ENCODE measurements at regions not wholly inside any gene's neighbourhood (a gene's known extent, or its start where the extent isn't known, plus 50 kb on each side); places are given as distances from the start of the nearest gene placed in this dataset.

GRCh38 chr6:98467902-98468301, 366.5 kb upstream of the POU3F2 start:
- Histone ChIP-seq H3K4me3 (ENCODE audit: low read length) (no peak overlapping the region), H3K9me3 (ENCODE audit: control insufficient read depth, insufficient read depth, low read length) (peaks cover 5% of the 10 kb centered on the region), H3K4me1 (ENCODE audit: control insufficient read depth, insufficient read depth, low read length) (no peaks in the 10 kb centered on the region), H3K36me3 (ENCODE audit: control insufficient read depth, insufficient read depth, low read length) (no peaks in the 10 kb centered on the region), H3K27me3 (ENCODE audit: control insufficient read depth, insufficient read depth, low read length) (no peaks in the 10 kb centered on the region), H3K27ac (ENCODE audit: low read length) (no peak overlapping the region)
- TF ChIP-seq CTCF (IDR thresholded peaks at IDR 0.05) = no peak
- no peak for DNase-seq
- H3K9me3 Mint-ChIP-seq = peaks cover 14 to 21% of the 10 kb centered on the region in 2 donors
- no peak for ATAC-seq
- H3K4me1 Mint-ChIP-seq = no peaks in the 10 kb centered on the region
- no peaks in the 10 kb centered on the region for H3K27me3 Mint-ChIP-seq (ENCODE audit: low read depth in 2 of 2)
- WGBS (ENCODE audit: insufficient coverage) = 0% methylated on average over 3 of the region's 3 CpGs
- H3K36me3 Mint-ChIP-seq = no peaks in the 10 kb centered on the region
- H3K4me3 Mint-ChIP-seq = no peak overlapping the region
- no peak overlapping the region for H3K27ac Mint-ChIP-seq
- intact Hi-C loops (cut with micrococcal nuclease) = no loop called here

GRCh38 chr6:98469141-98469540, 365.2 kb upstream of the POU3F2 start:
- Mint-ChIP-seq H3K4me3 (no peak overlapping the region), H3K27me3 (ENCODE audit: low read depth in 2 of 2) (no peaks in the 10 kb centered on the region), H3K27ac (no peak overlapping the region), H3K4me1 (no peaks in the 10 kb centered on the region), H3K9me3 (peaks cover 12 to 21% of the 10 kb centered on the region in 2 donors), H3K36me3 (no peaks in the 10 kb centered on the region)
- Histone ChIP-seq H3K4me3 (ENCODE audit: low read length) (no peak overlapping the region), H3K9me3 (ENCODE audit: control insufficient read depth, insufficient read depth, low read length) (peaks cover 5% of the 10 kb centered on the region), H3K27me3 (ENCODE audit: control insufficient read depth, insufficient read depth, low read length) (no peaks in the 10 kb centered on the region), H3K36me3 (ENCODE audit: control insufficient read depth, insufficient read depth, low read length) (no peaks in the 10 kb centered on the region), H3K4me1 (ENCODE audit: control insufficient read depth, insufficient read depth, low read length) (no peaks in the 10 kb centered on the region), H3K27ac (ENCODE audit: low read length) (no peak overlapping the region)
- 90% methylated on average over 2 of the region's 2 CpGs for WGBS (ENCODE audit: insufficient coverage)
- DNase-seq (no peak), ATAC-seq (no peak)
- intact Hi-C loops (cut with micrococcal nuclease) = no loop called here
- TF ChIP-seq CTCF (IDR thresholded peaks at IDR 0.05) = no peak

GRCh38 chr6:98470821-98471220, 363.6 kb upstream of the POU3F2 start:
- DNase-seq = no peak
- no peak for TF ChIP-seq CTCF (IDR thresholded peaks at IDR 0.05)
- Histone ChIP-seq H3K27ac (ENCODE audit: low read length) (no peak overlapping the region), H3K9me3 (ENCODE audit: control insufficient read depth, insufficient read depth, low read length) (peaks cover 5% of the 10 kb centered on the region), H3K4me3 (ENCODE audit: low read length) (no peak overlapping the region), H3K36me3 (ENCODE audit: control insufficient read depth, insufficient read depth, low read length) (no peaks in the 10 kb centered on the region), H3K4me1 (ENCODE audit: control insufficient read depth, insufficient read depth, low read length) (no peaks in the 10 kb centered on the region), H3K27me3 (ENCODE audit: control insufficient read depth, insufficient read depth, low read length) (no peaks in the 10 kb centered on the region)
- WGBS (ENCODE audit: insufficient coverage) = 80% methylated on average over 1 of the region's 1 CpG
- H3K4me1 Mint-ChIP-seq = no peaks in the 10 kb centered on the region
- intact Hi-C loops (cut with micrococcal nuclease) = no loop called here
- H3K27ac Mint-ChIP-seq = no peak overlapping the region
- H3K27me3 Mint-ChIP-seq (ENCODE audit: low read depth in 2 of 2) = no peaks in the 10 kb centered on the region
- no peak for ATAC-seq
- H3K36me3 Mint-ChIP-seq = no peaks in the 10 kb centered on the region
- no peak overlapping the region for H3K4me3 Mint-ChIP-seq
- peaks cover 12 to 21% of the 10 kb centered on the region in 2 donors for H3K9me3 Mint-ChIP-seq

GRCh38 chr6:98471444-98471843, 362.9 kb upstream of the POU3F2 start:
- Histone ChIP-seq H3K36me3 (ENCODE audit: control insufficient read depth, insufficient read depth, low read length) (no peaks in the 10 kb centered on the region), H3K27me3 (ENCODE audit: control insufficient read depth, insufficient read depth, low read length) (no peaks in the 10 kb centered on the region), H3K4me3 (ENCODE audit: low read length) (no peak overlapping the region), H3K4me1 (ENCODE audit: control insufficient read depth, insufficient read depth, low read length) (no peaks in the 10 kb centered on the region), H3K27ac (ENCODE audit: low read length) (no peak overlapping the region), H3K9me3 (ENCODE audit: control insufficient read depth, insufficient read depth, low read length) (peaks cover 5% of the 10 kb centered on the region)
- intact Hi-C loops (cut with micrococcal nuclease) = no loop called here
- DNase-seq (no peak), ATAC-seq (no peak)
- H3K9me3 Mint-ChIP-seq = peaks cover 12 to 21% of the 10 kb centered on the region in 2 donors
- H3K4me3 Mint-ChIP-seq = no peak overlapping the region
- H3K4me1 Mint-ChIP-seq = no peaks in the 10 kb centered on the region
- H3K36me3 Mint-ChIP-seq = no peaks in the 10 kb centered on the region
- no peak for TF ChIP-seq CTCF (IDR thresholded peaks at IDR 0.05)
- no peak overlapping the region for H3K27ac Mint-ChIP-seq
- H3K27me3 Mint-ChIP-seq (ENCODE audit: low read depth in 2 of 2) = no peaks in the 10 kb centered on the region

Data from natural killer cell (primary cell).